Liver (tissue), 3 donors: ENCODE measurements at regions not wholly inside any gene's neighbourhood (a gene's known extent, or its start where the extent isn't known, plus 50 kb on each side); places are given as distances from the start of the nearest gene placed in this dataset.

Source experiments
- EGR1 ChIP-seq, 2 donors: IDR thresholded peaks; 2 replicates each; pipeline ENCODE4 v1.6.1; 2016 to 2018; ENCODE audit warnings: antibody characterized with exemption in 2 of 2, low read depth in 2 of 2
- GABPA ChIP-seq, 2 donors: IDR thresholded peaks in 1 of 2; conservative IDR thresholded peaks in 1 of 2; 2 replicates each; pipeline ENCODE4 v1.6.1; 2016; ENCODE audit warnings: antibody characterized with exemption in 2 of 2, mild to moderate bottlenecking in 1 of 2, moderate library complexity in 1 of 2
- HNF4G ChIP-seq: IDR thresholded peaks from 2 replicates; pipeline ENCODE4 v1.6.1; 2016; ENCODE audit warnings: antibody characterized with exemption
- JUND ChIP-seq, 2 donors: IDR thresholded peaks; 2 replicates each; pipeline ENCODE4 v1.6.1; 2016; ENCODE audit warnings: antibody characterized with exemption in 2 of 2
- RAD21 ChIP-seq, 2 donors: IDR thresholded peaks; 2 replicates each; pipeline ENCODE4 v1.6.1; 2016; ENCODE audit warnings: antibody characterized with exemption in 2 of 2, mild to moderate bottlenecking in 2 of 2
- RXRA ChIP-seq, 2 donors: IDR thresholded peaks; 2 replicates each; pipeline ENCODE4 v1.6.1; 2017 to 2018; ENCODE audit warnings: antibody characterized with exemption in 2 of 2, mild to moderate bottlenecking in 1 of 2
- SP1 ChIP-seq: IDR thresholded peaks from 2 replicates; pipeline ENCODE4 v1.6.1; 2018; ENCODE audit warnings: antibody characterized with exemption, mild to moderate bottlenecking
- TAF1 ChIP-seq: conservative IDR thresholded peaks from 2 replicates; pipeline ENCODE4 v1.6.1; 2016; ENCODE audit warnings: antibody characterized with exemption, mild to moderate bottlenecking
- YY1 ChIP-seq: IDR thresholded peaks from 2 replicates; pipeline ENCODE4 v1.6.1; 2016; ENCODE audit warnings: antibody characterized with exemption, mild to moderate bottlenecking
- TF ChIP-seq, protein P1 (sequence below): fragments of 150-350 bp; IDR thresholded peaks from 2 replicates; pipeline ENCODE4 v1.5.1; 2017; ENCODE audit warnings: improper control_type of control experiment, low read depth, low read length; ENCODE audit not compliant: missing input control
- TF ChIP-seq, protein P2 (sequence below): IDR thresholded peaks from 2 replicates; pipeline ENCODE4 v1.6.1; 2016; ENCODE audit warnings: antibody characterized with exemption
- TF ChIP-seq, protein P3 (sequence below): IDR thresholded peaks from 2 replicates; pipeline ENCODE4 v1.6.1; 2016; ENCODE audit warnings: antibody characterized with exemption, mild to moderate bottlenecking
- TF ChIP-seq, protein P4 (sequence below): IDR thresholded peaks from 2 replicates; pipeline ENCODE4 v1.6.1; 2016; ENCODE audit warnings: antibody characterized with exemption
- TF ChIP-seq, protein P5 (sequence below): IDR thresholded peaks from 2 replicates; pipeline ENCODE4 v1.6.1; 2016; ENCODE audit warnings: antibody characterized with exemption
- donor health status: healthy.
- donor health status: healthy.

DNA sequence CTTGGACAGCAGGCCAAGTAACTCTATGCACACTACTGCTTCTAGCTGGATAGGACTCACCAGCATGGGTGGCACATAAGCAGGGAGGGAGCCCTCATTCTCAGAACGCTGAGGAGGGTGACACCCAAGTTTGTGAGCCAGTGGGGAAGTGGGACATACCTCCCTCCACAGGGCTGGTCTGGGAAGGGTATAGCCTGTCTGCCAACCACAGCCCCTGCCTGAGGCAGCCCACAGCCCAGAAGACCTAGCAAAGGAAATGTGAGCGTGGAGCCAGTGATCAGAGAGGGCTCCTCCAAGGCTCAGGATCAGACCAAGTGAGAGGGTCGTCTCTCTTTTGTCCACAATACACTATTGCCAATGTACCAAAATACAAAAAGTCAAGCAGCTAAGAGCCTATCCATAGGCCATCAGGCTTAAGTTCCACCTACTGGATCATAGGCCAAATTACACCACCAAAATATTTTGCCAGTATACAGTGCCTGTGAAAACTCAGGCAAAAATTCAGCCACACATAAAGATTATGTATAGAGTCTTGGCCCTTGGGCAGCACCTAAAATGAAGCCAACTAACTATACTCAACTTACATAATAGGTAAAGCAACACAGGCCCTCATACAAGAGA lies 1203.1 kb downstream of the PCDH18 start:
- TF ChIP-seq, protein P1, sequence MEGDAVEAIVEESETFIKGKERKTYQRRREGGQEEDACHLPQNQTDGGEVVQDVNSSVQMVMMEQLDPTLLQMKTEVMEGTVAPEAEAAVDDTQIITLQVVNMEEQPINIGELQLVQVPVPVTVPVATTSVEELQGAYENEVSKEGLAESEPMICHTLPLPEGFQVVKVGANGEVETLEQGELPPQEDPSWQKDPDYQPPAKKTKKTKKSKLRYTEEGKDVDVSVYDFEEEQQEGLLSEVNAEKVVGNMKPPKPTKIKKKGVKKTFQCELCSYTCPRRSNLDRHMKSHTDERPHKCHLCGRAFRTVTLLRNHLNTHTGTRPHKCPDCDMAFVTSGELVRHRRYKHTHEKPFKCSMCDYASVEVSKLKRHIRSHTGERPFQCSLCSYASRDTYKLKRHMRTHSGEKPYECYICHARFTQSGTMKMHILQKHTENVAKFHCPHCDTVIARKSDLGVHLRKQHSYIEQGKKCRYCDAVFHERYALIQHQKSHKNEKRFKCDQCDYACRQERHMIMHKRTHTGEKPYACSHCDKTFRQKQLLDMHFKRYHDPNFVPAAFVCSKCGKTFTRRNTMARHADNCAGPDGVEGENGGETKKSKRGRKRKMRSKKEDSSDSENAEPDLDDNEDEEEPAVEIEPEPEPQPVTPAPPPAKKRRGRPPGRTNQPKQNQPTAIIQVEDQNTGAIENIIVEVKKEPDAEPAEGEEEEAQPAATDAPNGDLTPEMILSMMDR: no peak
- TF ChIP-seq TAF1: no peak
- TF ChIP-seq SP1: no peak
- TF ChIP-seq, protein P2, sequence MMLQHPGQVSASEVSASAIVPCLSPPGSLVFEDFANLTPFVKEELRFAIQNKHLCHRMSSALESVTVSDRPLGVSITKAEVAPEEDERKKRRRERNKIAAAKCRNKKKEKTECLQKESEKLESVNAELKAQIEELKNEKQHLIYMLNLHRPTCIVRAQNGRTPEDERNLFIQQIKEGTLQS: no peak
- TF ChIP-seq, protein P3, sequence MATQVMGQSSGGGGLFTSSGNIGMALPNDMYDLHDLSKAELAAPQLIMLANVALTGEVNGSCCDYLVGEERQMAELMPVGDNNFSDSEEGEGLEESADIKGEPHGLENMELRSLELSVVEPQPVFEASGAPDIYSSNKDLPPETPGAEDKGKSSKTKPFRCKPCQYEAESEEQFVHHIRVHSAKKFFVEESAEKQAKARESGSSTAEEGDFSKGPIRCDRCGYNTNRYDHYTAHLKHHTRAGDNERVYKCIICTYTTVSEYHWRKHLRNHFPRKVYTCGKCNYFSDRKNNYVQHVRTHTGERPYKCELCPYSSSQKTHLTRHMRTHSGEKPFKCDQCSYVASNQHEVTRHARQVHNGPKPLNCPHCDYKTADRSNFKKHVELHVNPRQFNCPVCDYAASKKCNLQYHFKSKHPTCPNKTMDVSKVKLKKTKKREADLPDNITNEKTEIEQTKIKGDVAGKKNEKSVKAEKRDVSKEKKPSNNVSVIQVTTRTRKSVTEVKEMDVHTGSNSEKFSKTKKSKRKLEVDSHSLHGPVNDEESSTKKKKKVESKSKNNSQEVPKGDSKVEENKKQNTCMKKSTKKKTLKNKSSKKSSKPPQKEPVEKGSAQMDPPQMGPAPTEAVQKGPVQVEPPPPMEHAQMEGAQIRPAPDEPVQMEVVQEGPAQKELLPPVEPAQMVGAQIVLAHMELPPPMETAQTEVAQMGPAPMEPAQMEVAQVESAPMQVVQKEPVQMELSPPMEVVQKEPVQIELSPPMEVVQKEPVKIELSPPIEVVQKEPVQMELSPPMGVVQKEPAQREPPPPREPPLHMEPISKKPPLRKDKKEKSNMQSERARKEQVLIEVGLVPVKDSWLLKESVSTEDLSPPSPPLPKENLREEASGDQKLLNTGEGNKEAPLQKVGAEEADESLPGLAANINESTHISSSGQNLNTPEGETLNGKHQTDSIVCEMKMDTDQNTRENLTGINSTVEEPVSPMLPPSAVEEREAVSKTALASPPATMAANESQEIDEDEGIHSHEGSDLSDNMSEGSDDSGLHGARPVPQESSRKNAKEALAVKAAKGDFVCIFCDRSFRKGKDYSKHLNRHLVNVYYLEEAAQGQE: no peak
- TF ChIP-seq EGR1 (IDR thresholded peaks at IDR 0.05; ENCODE audit: low read depth in 2 of 2): no peak
- TF ChIP-seq JUND (IDR thresholded peaks at IDR 0.05): no peak
- TF ChIP-seq RAD21 (IDR thresholded peaks at IDR 0.05): no peak
- no peak for TF ChIP-seq YY1
- TF ChIP-seq, protein P4, sequence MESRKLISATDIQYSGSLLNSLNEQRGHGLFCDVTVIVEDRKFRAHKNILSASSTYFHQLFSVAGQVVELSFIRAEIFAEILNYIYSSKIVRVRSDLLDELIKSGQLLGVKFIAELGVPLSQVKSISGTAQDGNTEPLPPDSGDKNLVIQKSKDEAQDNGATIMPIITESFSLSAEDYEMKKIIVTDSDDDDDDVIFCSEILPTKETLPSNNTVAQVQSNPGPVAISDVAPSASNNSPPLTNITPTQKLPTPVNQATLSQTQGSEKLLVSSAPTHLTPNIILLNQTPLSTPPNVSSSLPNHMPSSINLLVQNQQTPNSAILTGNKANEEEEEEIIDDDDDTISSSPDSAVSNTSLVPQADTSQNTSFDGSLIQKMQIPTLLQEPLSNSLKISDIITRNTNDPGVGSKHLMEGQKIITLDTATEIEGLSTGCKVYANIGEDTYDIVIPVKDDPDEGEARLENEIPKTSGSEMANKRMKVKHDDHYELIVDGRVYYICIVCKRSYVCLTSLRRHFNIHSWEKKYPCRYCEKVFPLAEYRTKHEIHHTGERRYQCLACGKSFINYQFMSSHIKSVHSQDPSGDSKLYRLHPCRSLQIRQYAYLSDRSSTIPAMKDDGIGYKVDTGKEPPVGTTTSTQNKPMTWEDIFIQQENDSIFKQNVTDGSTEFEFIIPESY: no peak
- TF ChIP-seq GABPA (IDR thresholded peaks at IDR 0.05 in 1 of 2, conservative IDR thresholded peaks at IDR 0.05 in 1 of 2): no peak
- TF ChIP-seq, protein P5, sequence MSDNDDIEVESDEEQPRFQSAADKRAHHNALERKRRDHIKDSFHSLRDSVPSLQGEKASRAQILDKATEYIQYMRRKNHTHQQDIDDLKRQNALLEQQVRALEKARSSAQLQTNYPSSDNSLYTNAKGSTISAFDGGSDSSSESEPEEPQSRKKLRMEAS: no peak
- TF ChIP-seq RXRA (IDR thresholded peaks at IDR 0.05): no peak
- TF ChIP-seq HNF4G: no peak
